ENCODE measurements at regions not wholly inside any gene's neighbourhood (a gene's known extent, or its start where the extent isn't known, plus 50 kb on each side); places are given as distances from the start of the nearest gene placed in this dataset.
"Not testable (repeated sequence)": the region's sequence is repeated elsewhere in the genome, so short reads cannot be mapped to it uniquely, and the experiment has no call there.

GRCh38 chr5:130427222-130427955 lies 523.1 kb downstream of the CHSY3 start:
- Mint-ChIP-seq H3K9me3 (peaks cover 0 to 2% (median 0%) of the 10 kb centered on the region in 7 donors), H3K4me3 (no peak overlapping the region), H3K36me3 (no peaks in the 10 kb centered on the region), H3K27me3 (no peaks in the 10 kb centered on the region), H3K4me1 (no peaks in the 10 kb centered on the region), H3K27ac (no peak overlapping the region)
- Histone ChIP-seq H3K9me3 (ENCODE audit: control insufficient read depth in 2 of 2, low read length in 2 of 2) (no peaks in the 10 kb centered on the region), H3K36me3 (ENCODE audit: control insufficient read depth, insufficient read depth, low read length) (no peaks in the 10 kb centered on the region), H3K4me1 (ENCODE audit: control insufficient read depth, insufficient read depth, low read length, poor library complexity, severe bottlenecking) (no peaks in the 10 kb centered on the region), H3K4me3 (ENCODE audit: low read depth, low read length) (no peak overlapping the region), H3K27ac (ENCODE audit: insufficient read depth, low read length, poor library complexity, severe bottlenecking) (no peak overlapping the region), H3K27me3 (ENCODE audit: control insufficient read depth, insufficient read depth, low read length) (no peaks in the 10 kb centered on the region)
- no peak for ATAC-seq (ENCODE audit: low read depth in 2 of 2)
- no peak for DNase-seq

- Mint-ChIP-seq H3K36me3 (no peaks in the 10 kb centered on the region), H3K4me3 (no peak overlapping the region), H3K27me3 (no peaks in the 10 kb centered on the region), H3K27ac (no peak overlapping the region), H3K4me1 (no peaks in the 10 kb centered on the region), H3K9me3 (peaks cover 0 to 2% (median 0%) of the 10 kb centered on the region in 7 donors)
- Histone ChIP-seq H3K4me1 (ENCODE audit: control insufficient read depth, insufficient read depth, low read length, poor library complexity, severe bottlenecking) (no peaks in the 10 kb centered on the region), H3K4me3 (ENCODE audit: low read depth, low read length) (no peak overlapping the region), H3K27me3 (ENCODE audit: control insufficient read depth, insufficient read depth, low read length) (no peaks in the 10 kb centered on the region), H3K27ac (ENCODE audit: insufficient read depth, low read length, poor library complexity, severe bottlenecking) (no peak overlapping the region), H3K9me3 (ENCODE audit: control insufficient read depth in 2 of 2, low read length in 2 of 2) (no peaks in the 10 kb centered on the region), H3K36me3 (ENCODE audit: control insufficient read depth, insufficient read depth, low read length) (no peaks in the 10 kb centered on the region)
- DNase-seq = no peak
- ATAC-seq (ENCODE audit: low read depth in 2 of 2) = no peak
Observed at GRCh38 chr5:130425424-130425823, 521.2 kb downstream of the CHSY3 start.

- peaks cover 0 to 5% (median 3%) of the 10 kb centered on the region in 7 donors for H3K9me3 Mint-ChIP-seq
- no peaks in the 10 kb centered on the region for H3K4me1 Mint-ChIP-seq
- no peaks in the 10 kb centered on the region for H3K27me3 Mint-ChIP-seq
- no peaks in the 10 kb centered on the region for H3K9me3 ChIP-seq (ENCODE audit: control insufficient read depth in 2 of 2, low read length in 2 of 2)
- no peak for ATAC-seq (ENCODE audit: low read depth in 2 of 2)
- DNase-seq = no peak
- no peaks in the 10 kb centered on the region for H3K36me3 ChIP-seq (ENCODE audit: control insufficient read depth, insufficient read depth, low read length)
- no peak overlapping the region for H3K27ac Mint-ChIP-seq
- no peak overlapping the region for H3K4me3 Mint-ChIP-seq
- H3K27me3 ChIP-seq (ENCODE audit: control insufficient read depth, insufficient read depth, low read length) = no peaks in the 10 kb centered on the region
- no peaks in the 10 kb centered on the region for H3K4me1 ChIP-seq (ENCODE audit: control insufficient read depth, insufficient read depth, low read length, poor library complexity, severe bottlenecking)
- no peak overlapping the region for H3K27ac ChIP-seq (ENCODE audit: insufficient read depth, low read length, poor library complexity, severe bottlenecking)
- no peak overlapping the region for H3K4me3 ChIP-seq (ENCODE audit: low read depth, low read length)
- H3K36me3 Mint-ChIP-seq = no peaks in the 10 kb centered on the region
Observed at GRCh38 chr5:130424341-130424740, 520.1 kb downstream of the CHSY3 start.

DNA sequence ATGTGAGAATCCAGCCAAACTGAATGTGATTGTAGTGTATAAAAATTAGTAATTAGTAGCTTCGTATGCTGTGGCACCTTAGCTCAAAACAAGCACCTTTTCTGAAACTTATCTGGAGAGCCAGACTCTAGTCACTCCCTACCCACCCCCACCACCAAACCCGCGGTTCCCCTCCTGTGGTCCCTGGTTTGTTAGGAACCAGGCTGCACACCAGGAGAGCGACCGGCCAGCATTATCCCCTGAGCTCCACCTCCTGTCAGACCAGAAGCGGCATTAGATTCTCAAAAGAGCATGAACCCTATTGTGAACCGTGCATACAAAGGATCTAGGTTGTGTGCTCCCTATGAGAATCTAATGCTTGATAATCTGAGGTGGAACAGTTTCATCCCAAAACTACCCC lies 498.6 kb downstream of the CHSY3 start:
- no peaks in the 10 kb centered on the region for H3K36me3 Mint-ChIP-seq
- Histone ChIP-seq H3K36me3 (ENCODE audit: control insufficient read depth, insufficient read depth, low read length) (no peaks in the 10 kb centered on the region), H3K4me3 (ENCODE audit: low read depth, low read length) (no peak overlapping the region), H3K27ac (ENCODE audit: insufficient read depth, low read length, poor library complexity, severe bottlenecking) (no peak overlapping the region), H3K27me3 (ENCODE audit: control insufficient read depth, insufficient read depth, low read length) (no peaks in the 10 kb centered on the region), H3K4me1 (ENCODE audit: control insufficient read depth, insufficient read depth, low read length, poor library complexity, severe bottlenecking) (no peaks in the 10 kb centered on the region), H3K9me3 (ENCODE audit: control insufficient read depth in 2 of 2, low read length in 2 of 2) (no peaks in the 10 kb centered on the region)
- H3K27me3 Mint-ChIP-seq = no peaks in the 10 kb centered on the region
- no peak overlapping the region for H3K4me3 Mint-ChIP-seq
- H3K27ac Mint-ChIP-seq = no peak overlapping the region
- H3K4me1 Mint-ChIP-seq = no peaks in the 10 kb centered on the region
- ATAC-seq (ENCODE audit: low read depth in 2 of 2) (no peak), DNase-seq (no peak)
- peaks cover 0 to 5% (median 0%) of the 10 kb centered on the region in 7 donors for H3K9me3 Mint-ChIP-seq

GRCh38 chr5:130400091-130400490 lies 495.8 kb downstream of the CHSY3 start:
- DNase-seq (no peak), ATAC-seq (ENCODE audit: low read depth in 2 of 2) (no peak)
- no peak overlapping the region for H3K4me3 ChIP-seq (ENCODE audit: low read depth, low read length)
- H3K27ac Mint-ChIP-seq = no peak overlapping the region
- H3K36me3 Mint-ChIP-seq = no peaks in the 10 kb centered on the region
- H3K4me3 Mint-ChIP-seq = no peak overlapping the region
- no peaks in the 10 kb centered on the region for H3K9me3 ChIP-seq (ENCODE audit: control insufficient read depth in 2 of 2, low read length in 2 of 2)
- H3K27me3 Mint-ChIP-seq = no peaks in the 10 kb centered on the region
- H3K4me1 ChIP-seq (ENCODE audit: control insufficient read depth, insufficient read depth, low read length, poor library complexity, severe bottlenecking) = no peaks in the 10 kb centered on the region
- no peaks in the 10 kb centered on the region for H3K27me3 ChIP-seq (ENCODE audit: control insufficient read depth, insufficient read depth, low read length)
- no peaks in the 10 kb centered on the region for H3K36me3 ChIP-seq (ENCODE audit: control insufficient read depth, insufficient read depth, low read length)
- H3K9me3 Mint-ChIP-seq = peaks cover 0 to 5% (median 0%) of the 10 kb centered on the region in 7 donors
- H3K4me1 Mint-ChIP-seq = no peaks in the 10 kb centered on the region
- H3K27ac ChIP-seq (ENCODE audit: insufficient read depth, low read length, poor library complexity, severe bottlenecking) = no peak overlapping the region

- H3K36me3 ChIP-seq (ENCODE audit: control insufficient read depth, insufficient read depth, low read length) = no peaks in the 10 kb centered on the region
- no peaks in the 10 kb centered on the region for H3K9me3 ChIP-seq (ENCODE audit: control insufficient read depth in 2 of 2, low read length in 2 of 2)
- no peaks in the 10 kb centered on the region for H3K4me1 Mint-ChIP-seq
- no peak overlapping the region for H3K27ac ChIP-seq (ENCODE audit: insufficient read depth, low read length, poor library complexity, severe bottlenecking)
- DNase-seq = no peak
- peaks cover 0 to 5% (median 0%) of the 10 kb centered on the region in 7 donors for H3K9me3 Mint-ChIP-seq
- no peak overlapping the region for H3K4me3 Mint-ChIP-seq
- no peaks in the 10 kb centered on the region for H3K27me3 ChIP-seq (ENCODE audit: control insufficient read depth, insufficient read depth, low read length)
- H3K4me3 ChIP-seq (ENCODE audit: low read depth, low read length) = no peak overlapping the region
- no peaks in the 10 kb centered on the region for H3K27me3 Mint-ChIP-seq
- H3K4me1 ChIP-seq (ENCODE audit: control insufficient read depth, insufficient read depth, low read length, poor library complexity, severe bottlenecking) = no peaks in the 10 kb centered on the region
- H3K27ac Mint-ChIP-seq = no peak overlapping the region
- no peaks in the 10 kb centered on the region for H3K36me3 Mint-ChIP-seq
- ATAC-seq (ENCODE audit: low read depth in 2 of 2) = no peak
Observed at GRCh38 chr5:130398825-130399224, 494.6 kb downstream of the CHSY3 start.

DNA sequence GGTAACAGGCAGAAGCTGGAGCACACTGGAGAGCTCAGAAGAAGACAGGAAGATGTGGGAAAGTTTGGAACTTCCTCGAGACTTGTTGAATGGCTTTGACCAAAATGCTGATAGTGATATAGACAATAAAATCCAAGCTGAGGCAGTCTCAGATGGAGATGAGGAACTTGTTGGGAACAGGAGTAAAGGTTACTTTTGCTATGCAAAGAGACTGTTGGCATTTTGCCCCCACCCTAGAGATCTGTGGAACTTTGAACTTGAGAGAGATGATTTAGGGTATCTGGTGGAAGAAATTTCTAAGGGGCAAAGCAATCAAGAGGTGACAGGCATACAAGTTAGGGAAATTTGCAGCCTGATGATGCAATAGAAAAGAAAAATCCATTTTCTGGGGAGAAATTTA lies 493.5 kb downstream of the CHSY3 start:
- not testable (repeated sequence) for H3K9me3 ChIP-seq (ENCODE audit: control insufficient read depth in 2 of 2, low read length in 2 of 2); H3K27me3 ChIP-seq (ENCODE audit: control insufficient read depth, insufficient read depth, low read length); H3K4me3 ChIP-seq (ENCODE audit: low read depth, low read length); H3K4me3 Mint-ChIP-seq; H3K36me3 ChIP-seq (ENCODE audit: control insufficient read depth, insufficient read depth, low read length); H3K27ac ChIP-seq (ENCODE audit: insufficient read depth, low read length, poor library complexity, severe bottlenecking); H3K27me3 Mint-ChIP-seq; H3K4me1 Mint-ChIP-seq; H3K36me3 Mint-ChIP-seq; DNase-seq; H3K4me1 ChIP-seq (ENCODE audit: control insufficient read depth, insufficient read depth, low read length, poor library complexity, severe bottlenecking); H3K9me3 Mint-ChIP-seq; ATAC-seq (ENCODE audit: low read depth in 2 of 2)
- H3K27ac Mint-ChIP-seq = peak overlapping the region in 1 of 3 donors; percentile 74

DNA sequence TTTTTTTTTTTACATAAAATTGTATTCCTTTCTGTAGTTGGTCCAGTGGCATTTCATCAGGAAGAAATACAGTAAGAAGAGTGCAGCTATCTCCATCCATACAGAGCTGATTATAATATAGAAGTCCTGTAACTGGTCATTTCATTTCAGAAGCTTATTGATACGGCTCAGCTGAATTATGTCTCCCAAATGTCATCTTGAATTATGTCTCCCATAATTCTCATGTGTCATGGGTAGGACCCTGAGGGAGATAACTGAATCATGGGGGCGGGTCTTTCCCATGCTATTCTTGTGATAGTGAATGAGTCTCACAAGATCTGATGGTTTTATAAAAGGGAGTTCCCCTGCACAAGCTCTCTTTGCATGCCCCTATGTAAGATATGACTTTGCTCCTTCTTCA lies 492.9 kb downstream of the CHSY3 start:
- Mint-ChIP-seq H3K9me3 (peaks cover 0 to 5% (median 2%) of the 10 kb centered on the region in 7 donors), H3K4me1 (no peaks in the 10 kb centered on the region), H3K27ac (peak overlapping the region in 1 of 3 donors; percentile 74), H3K4me3 (no peak overlapping the region), H3K27me3 (no peaks in the 10 kb centered on the region), H3K36me3 (no peaks in the 10 kb centered on the region)
- ATAC-seq (ENCODE audit: low read depth in 2 of 2) (no peak), DNase-seq (no peak)
- H3K36me3 ChIP-seq (ENCODE audit: control insufficient read depth, insufficient read depth, low read length) = no peaks in the 10 kb centered on the region
- no peaks in the 10 kb centered on the region for H3K4me1 ChIP-seq (ENCODE audit: control insufficient read depth, insufficient read depth, low read length, poor library complexity, severe bottlenecking)
- H3K9me3 ChIP-seq (ENCODE audit: control insufficient read depth in 2 of 2, low read length in 2 of 2) = no peaks in the 10 kb centered on the region
- H3K27me3 ChIP-seq (ENCODE audit: control insufficient read depth, insufficient read depth, low read length) = no peaks in the 10 kb centered on the region
- H3K27ac ChIP-seq (ENCODE audit: insufficient read depth, low read length, poor library complexity, severe bottlenecking) = no peak overlapping the region
- no peak overlapping the region for H3K4me3 ChIP-seq (ENCODE audit: low read depth, low read length)
